Liver (tissue), 8 donors: ENCODE measurements at regions not wholly inside any gene's neighbourhood (a gene's known extent, or its start where the extent isn't known, plus 50 kb on each side); places are given as distances from the start of the nearest gene placed in this dataset.

Experiments
- DNase-seq: peaks from one replicate; pipeline ENCODE4 v3.0.0-alpha.2; 2017; ENCODE audit warnings: low spot score
- H3K27ac ChIP-seq, 2 donors: one replicate each; pipeline ENCODE4 v1.7.0; 2013; ENCODE audit warnings: inconsistent platforms in 2 of 2, low read length in 2 of 2, control low read depth in 1 of 2, low read depth in 1 of 2, mild to moderate bottlenecking in 1 of 2
- H3K27me3 ChIP-seq, 4 donors: one replicate each; pipeline versions ENCODE4 v1.6.1 to v1.7.0; 2013; ENCODE audit warnings: low read length in 3 of 4, inconsistent platforms in 1 of 4, mild to moderate bottlenecking in 1 of 4, moderate library complexity in 1 of 4; ENCODE audit not compliant: control insufficient read depth in 4 of 4, insufficient read depth in 4 of 4
- H3K36me3 ChIP-seq, 4 donors: one replicate each; pipeline versions ENCODE4 v1.6.1 to v1.7.0; 2013; ENCODE audit warnings: low read length in 3 of 4, mild to moderate bottlenecking in 3 of 4, low read depth in 1 of 4, moderate library complexity in 1 of 4; ENCODE audit not compliant: control insufficient read depth in 4 of 4, insufficient read depth in 3 of 4
- H3K4me1 ChIP-seq, 4 donors: one replicate each; pipeline versions ENCODE4 v1.6.1 to v1.7.0; 2013; ENCODE audit warnings: low read length in 3 of 4, mild to moderate bottlenecking in 3 of 4, moderate library complexity in 1 of 4; ENCODE audit not compliant: control insufficient read depth in 4 of 4, insufficient read depth in 4 of 4
- H3K4me3 ChIP-seq, 3 donors: one replicate each; pipeline versions ENCODE4 v1.6.1 to v1.7.0; 2013; ENCODE audit warnings: low read length in 3 of 3, control low read depth in 1 of 3, low read depth in 1 of 3, mild to moderate bottlenecking in 1 of 3
- H3K9ac ChIP-seq, 2 donors: one replicate each; pipeline ENCODE4 v1.7.0; 2013; ENCODE audit warnings: low read length in 2 of 2, mild to moderate bottlenecking in 2 of 2, moderate library complexity in 2 of 2, control low read depth in 1 of 2, low read depth in 1 of 2
- H3K9me3 ChIP-seq, 4 donors: one replicate each; pipeline versions ENCODE4 v1.6.1 to v1.7.0; 2013; ENCODE audit warnings: low read length in 3 of 4; ENCODE audit not compliant: control insufficient read depth in 4 of 4
- ATF3 ChIP-seq: IDR thresholded peaks from 2 replicates; pipeline ENCODE4 v1.6.1; 2016; ENCODE audit warnings: antibody characterized with exemption
- FOXA2 ChIP-seq: IDR thresholded peaks from 2 replicates; pipeline ENCODE4 v1.6.1; 2016; ENCODE audit warnings: antibody characterized with exemption
- GABPA ChIP-seq, 2 donors: IDR thresholded peaks in 1 of 2; conservative IDR thresholded peaks in 1 of 2; 2 replicates each; pipeline ENCODE4 v1.6.1; 2016; ENCODE audit warnings: antibody characterized with exemption in 2 of 2, mild to moderate bottlenecking in 1 of 2, moderate library complexity in 1 of 2
- HNF4A ChIP-seq, 2 donors: conservative IDR thresholded peaks; 2 replicates each; pipeline ENCODE4 v1.6.1; 2016; ENCODE audit warnings: antibody characterized with exemption in 2 of 2, mild to moderate bottlenecking in 2 of 2
- JUND ChIP-seq, 2 donors: IDR thresholded peaks; 2 replicates each; pipeline ENCODE4 v1.6.1; 2016; ENCODE audit warnings: antibody characterized with exemption in 2 of 2
- MAX ChIP-seq: IDR thresholded peaks from 2 replicates; pipeline ENCODE4 v1.6.1; 2016; ENCODE audit warnings: antibody characterized with exemption
- NR2F2 ChIP-seq: IDR thresholded peaks from 2 replicates; pipeline ENCODE4 v1.6.1; 2016; ENCODE audit warnings: antibody characterized with exemption
- RAD21 ChIP-seq, 2 donors: IDR thresholded peaks; 2 replicates each; pipeline ENCODE4 v1.6.1; 2016; ENCODE audit warnings: antibody characterized with exemption in 2 of 2, mild to moderate bottlenecking in 2 of 2
- RXRA ChIP-seq, 2 donors: IDR thresholded peaks; 2 replicates each; pipeline ENCODE4 v1.6.1; 2017 to 2018; ENCODE audit warnings: antibody characterized with exemption in 2 of 2, mild to moderate bottlenecking in 1 of 2
- TAF1 ChIP-seq: conservative IDR thresholded peaks from 2 replicates; pipeline ENCODE4 v1.6.1; 2016; ENCODE audit warnings: antibody characterized with exemption, mild to moderate bottlenecking
- YY1 ChIP-seq: IDR thresholded peaks from 2 replicates; pipeline ENCODE4 v1.6.1; 2016; ENCODE audit warnings: antibody characterized with exemption, mild to moderate bottlenecking
- ZBTB33 ChIP-seq: IDR thresholded peaks from 2 replicates; pipeline ENCODE4 v1.6.1; 2016; ENCODE audit warnings: antibody characterized with exemption
- WGBS: extraction: QIAGEN DNeasy Blood & Tissue Kit; methylation state at CpG from one replicate; pipeline ENCODE4 v1.1.7; 2013; 5-methylcytosine and 5-hydroxymethylcytosine counted together
- TF ChIP-seq, protein P1 (sequence below): fragments of 150-350 bp; IDR thresholded peaks from 2 replicates; pipeline ENCODE4 v1.5.1; 2017; ENCODE audit warnings: improper control_type of control experiment, low read depth, low read length; ENCODE audit not compliant: missing input control
- TF ChIP-seq, protein P2 (sequence below): IDR thresholded peaks from 2 replicates; pipeline ENCODE4 v1.6.1; 2016; ENCODE audit warnings: antibody characterized with exemption, mild to moderate bottlenecking
- donor health status: healthy.
- donor health status: healthy.
- donor health status: healthy.
- donor health status: healthy.
- donor health status: healthy.

DNA sequence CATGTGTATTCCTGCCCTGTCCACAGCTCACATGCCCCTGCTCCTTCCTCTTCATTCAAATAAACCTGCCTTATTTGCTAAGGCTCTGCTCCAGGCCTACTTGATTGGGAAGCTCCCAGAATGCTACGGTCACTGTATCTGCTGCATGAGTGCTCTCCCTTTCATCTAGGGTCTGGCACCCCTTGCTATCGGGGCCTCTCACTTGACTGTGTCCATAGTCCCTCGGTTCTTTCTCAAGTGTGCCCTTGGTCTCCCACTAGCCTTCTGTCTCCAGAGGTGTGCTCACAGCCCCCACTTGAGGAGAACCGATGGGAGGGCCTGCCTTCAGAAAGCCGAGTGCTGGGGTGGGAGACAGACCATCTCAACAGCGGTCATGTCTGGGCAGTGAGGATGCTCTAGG lies 57.4 kb upstream of the NMNAT3 start:
- TF ChIP-seq ZBTB33 (no peak), ATF3 (no peak), NR2F2 (no peak), RAD21 (IDR thresholded peaks at IDR 0.05) (no peak), TAF1 (no peak), JUND (IDR thresholded peaks at IDR 0.05) (no peak), MAX (no peak), YY1 (no peak), RXRA (IDR thresholded peaks at IDR 0.05) (no peak), HNF4A (conservative IDR thresholded peaks at IDR 0.05) (no peak), GABPA (IDR thresholded peaks at IDR 0.05 in 1 of 2, conservative IDR thresholded peaks at IDR 0.05 in 1 of 2) (no peak)
- TF ChIP-seq, protein P1, sequence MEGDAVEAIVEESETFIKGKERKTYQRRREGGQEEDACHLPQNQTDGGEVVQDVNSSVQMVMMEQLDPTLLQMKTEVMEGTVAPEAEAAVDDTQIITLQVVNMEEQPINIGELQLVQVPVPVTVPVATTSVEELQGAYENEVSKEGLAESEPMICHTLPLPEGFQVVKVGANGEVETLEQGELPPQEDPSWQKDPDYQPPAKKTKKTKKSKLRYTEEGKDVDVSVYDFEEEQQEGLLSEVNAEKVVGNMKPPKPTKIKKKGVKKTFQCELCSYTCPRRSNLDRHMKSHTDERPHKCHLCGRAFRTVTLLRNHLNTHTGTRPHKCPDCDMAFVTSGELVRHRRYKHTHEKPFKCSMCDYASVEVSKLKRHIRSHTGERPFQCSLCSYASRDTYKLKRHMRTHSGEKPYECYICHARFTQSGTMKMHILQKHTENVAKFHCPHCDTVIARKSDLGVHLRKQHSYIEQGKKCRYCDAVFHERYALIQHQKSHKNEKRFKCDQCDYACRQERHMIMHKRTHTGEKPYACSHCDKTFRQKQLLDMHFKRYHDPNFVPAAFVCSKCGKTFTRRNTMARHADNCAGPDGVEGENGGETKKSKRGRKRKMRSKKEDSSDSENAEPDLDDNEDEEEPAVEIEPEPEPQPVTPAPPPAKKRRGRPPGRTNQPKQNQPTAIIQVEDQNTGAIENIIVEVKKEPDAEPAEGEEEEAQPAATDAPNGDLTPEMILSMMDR, result no peak
- H3K4me1 ChIP-seq, result no peaks in the 10 kb centered on the region
- no peak for DNase-seq
- H3K9me3 ChIP-seq, result no peaks in the 10 kb centered on the region
- no peak overlapping the region for H3K9ac ChIP-seq
- H3K4me3 ChIP-seq, result no peak overlapping the region
- no peaks in the 10 kb centered on the region for H3K27me3 ChIP-seq
- no peaks in the 10 kb centered on the region for H3K36me3 ChIP-seq
- no peak overlapping the region for H3K27ac ChIP-seq
- WGBS, result 85% methylated on average over 6 of the region's 6 CpGs

- no peak overlapping the region for H3K4me3 ChIP-seq
- H3K9ac ChIP-seq, result no peak overlapping the region
- no peaks in the 10 kb centered on the region for H3K36me3 ChIP-seq
- DNase-seq, result no peak
- no peaks in the 10 kb centered on the region for H3K9me3 ChIP-seq
- 79% methylated on average over 1 of the region's 1 CpG for WGBS
- no peaks in the 10 kb centered on the region for H3K4me1 ChIP-seq
- no peak overlapping the region for H3K27ac ChIP-seq
- TF ChIP-seq FOXA2 (no peak), TAF1 (no peak), RAD21 (IDR thresholded peaks at IDR 0.05) (no peak)
- TF ChIP-seq, protein P2, sequence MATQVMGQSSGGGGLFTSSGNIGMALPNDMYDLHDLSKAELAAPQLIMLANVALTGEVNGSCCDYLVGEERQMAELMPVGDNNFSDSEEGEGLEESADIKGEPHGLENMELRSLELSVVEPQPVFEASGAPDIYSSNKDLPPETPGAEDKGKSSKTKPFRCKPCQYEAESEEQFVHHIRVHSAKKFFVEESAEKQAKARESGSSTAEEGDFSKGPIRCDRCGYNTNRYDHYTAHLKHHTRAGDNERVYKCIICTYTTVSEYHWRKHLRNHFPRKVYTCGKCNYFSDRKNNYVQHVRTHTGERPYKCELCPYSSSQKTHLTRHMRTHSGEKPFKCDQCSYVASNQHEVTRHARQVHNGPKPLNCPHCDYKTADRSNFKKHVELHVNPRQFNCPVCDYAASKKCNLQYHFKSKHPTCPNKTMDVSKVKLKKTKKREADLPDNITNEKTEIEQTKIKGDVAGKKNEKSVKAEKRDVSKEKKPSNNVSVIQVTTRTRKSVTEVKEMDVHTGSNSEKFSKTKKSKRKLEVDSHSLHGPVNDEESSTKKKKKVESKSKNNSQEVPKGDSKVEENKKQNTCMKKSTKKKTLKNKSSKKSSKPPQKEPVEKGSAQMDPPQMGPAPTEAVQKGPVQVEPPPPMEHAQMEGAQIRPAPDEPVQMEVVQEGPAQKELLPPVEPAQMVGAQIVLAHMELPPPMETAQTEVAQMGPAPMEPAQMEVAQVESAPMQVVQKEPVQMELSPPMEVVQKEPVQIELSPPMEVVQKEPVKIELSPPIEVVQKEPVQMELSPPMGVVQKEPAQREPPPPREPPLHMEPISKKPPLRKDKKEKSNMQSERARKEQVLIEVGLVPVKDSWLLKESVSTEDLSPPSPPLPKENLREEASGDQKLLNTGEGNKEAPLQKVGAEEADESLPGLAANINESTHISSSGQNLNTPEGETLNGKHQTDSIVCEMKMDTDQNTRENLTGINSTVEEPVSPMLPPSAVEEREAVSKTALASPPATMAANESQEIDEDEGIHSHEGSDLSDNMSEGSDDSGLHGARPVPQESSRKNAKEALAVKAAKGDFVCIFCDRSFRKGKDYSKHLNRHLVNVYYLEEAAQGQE, result no peak
- no peaks in the 10 kb centered on the region for H3K27me3 ChIP-seq
Observed at GRCh38 chr3:139732729-139733128, 55.0 kb upstream of the NMNAT3 start.
